NB4 (cell line): ENCODE measurements at regions not wholly inside any gene's neighbourhood (a gene's known extent, or its start where the extent isn't known, plus 50 kb on each side); places are given as distances from the start of the nearest gene placed in this dataset.

Source experiments
- DNase-seq: peaks from one replicate; pipeline ENCODE4 v3.0.0; 2010; ENCODE audit warnings: low read depth
- H3K4me3 ChIP-seq: one replicate; pipeline ENCODE4 v1.5.1; 2011; ENCODE audit warnings: mild to moderate bottlenecking, low read depth, low read length, moderate library complexity
- CTCF ChIP-seq: IDR thresholded peaks from one replicate; pipeline ENCODE4 v1.5.1; 2012; ENCODE audit warnings: low read depth, low read length
- MYC ChIP-seq: IDR thresholded peaks from 2 replicates; pipeline ENCODE4 v1.6.1; 2011; ENCODE audit warnings: low read depth, low read length
- POLR2A ChIP-seq: IDR thresholded peaks from 2 replicates; pipeline ENCODE4 v1.6.1; 2011; ENCODE audit warnings: mild to moderate bottlenecking; ENCODE audit not compliant: insufficient read length; ENCODE audit errors: extremely low read depth
- TF ChIP-seq, protein P1 (sequence below): IDR thresholded peaks from 2 replicates; pipeline ENCODE4 v1.6.1; 2011; ENCODE audit warnings: low read depth, low read length

GRCh38 chr1:234908571-234908970 is 220.1 kb downstream of the TOMM20 start:
- DNase-seq: no peak
- no peak for TF ChIP-seq POLR2A
- TF ChIP-seq, protein P1, sequence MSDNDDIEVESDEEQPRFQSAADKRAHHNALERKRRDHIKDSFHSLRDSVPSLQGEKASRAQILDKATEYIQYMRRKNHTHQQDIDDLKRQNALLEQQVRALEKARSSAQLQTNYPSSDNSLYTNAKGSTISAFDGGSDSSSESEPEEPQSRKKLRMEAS: no peak
- TF ChIP-seq MYC: no peak
- no peak for TF ChIP-seq CTCF
- H3K4me3 ChIP-seq: no peak overlapping the region

DNA sequence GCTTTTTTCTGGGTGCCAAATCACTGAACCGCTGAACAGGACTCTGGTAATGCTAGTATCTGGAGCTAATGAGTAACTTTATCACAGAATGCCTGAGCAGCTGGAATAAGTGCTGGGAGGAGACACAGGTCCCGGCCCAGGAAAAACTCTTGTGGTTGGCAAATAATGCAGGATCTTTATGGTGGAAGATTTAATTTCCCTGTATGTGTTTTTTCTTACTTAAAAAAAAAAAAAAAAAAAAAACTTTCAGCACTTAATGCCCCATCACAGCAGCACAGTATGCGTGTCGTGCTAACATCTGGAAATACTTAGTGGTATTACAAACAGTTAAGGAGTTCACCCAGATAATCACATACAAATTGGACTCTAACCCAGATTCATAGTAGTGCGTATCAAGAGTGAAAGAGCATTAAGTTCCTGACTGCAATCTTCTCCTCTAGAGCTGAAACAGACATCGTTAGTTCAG is 220.7 kb downstream of the TOMM20 start:
- H3K4me3 ChIP-seq: no peak overlapping the region
- no peak for DNase-seq
- no peak for TF ChIP-seq POLR2A

DNA sequence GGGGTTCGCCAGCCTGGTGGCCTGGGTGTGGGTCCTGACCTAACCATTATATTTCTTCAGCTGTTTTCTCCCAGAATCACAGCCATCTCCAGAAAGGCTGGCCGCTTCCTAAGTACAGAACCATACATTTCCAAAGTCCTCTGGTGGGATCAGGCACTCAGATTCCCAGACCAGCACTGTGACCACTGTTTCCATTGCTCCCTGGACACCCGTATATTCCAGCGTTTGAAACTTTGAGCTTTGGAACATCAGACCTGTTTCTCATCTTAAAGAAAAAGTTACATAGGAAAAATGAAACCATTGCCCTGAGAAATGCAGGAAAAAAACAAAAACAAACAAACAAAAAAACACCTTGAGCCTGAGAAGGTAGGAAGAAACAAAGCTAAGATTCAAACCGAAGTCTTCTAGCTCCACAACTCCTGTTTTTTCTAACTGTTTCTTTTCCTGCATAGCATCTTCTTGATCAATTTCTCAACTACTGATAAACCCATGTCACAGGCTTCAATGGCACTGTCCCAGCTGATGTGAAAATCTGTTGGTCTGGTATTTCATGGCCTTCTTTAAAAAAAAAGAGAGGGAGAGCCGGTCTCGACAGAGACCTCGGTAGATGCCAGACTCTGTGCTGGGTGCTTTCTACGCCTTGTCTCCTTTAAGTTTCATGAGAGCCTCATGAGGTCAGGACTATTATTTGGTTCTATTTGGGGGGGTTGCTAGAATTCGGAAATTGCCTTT is 221.3 kb downstream of the TOMM20 start:
- no peak overlapping the region for H3K4me3 ChIP-seq
- DNase-seq: no peak
- TF ChIP-seq MYC: no peak
- no peak for TF ChIP-seq POLR2A
- TF ChIP-seq, protein P1: no peak
- TF ChIP-seq CTCF: no peak

DNA sequence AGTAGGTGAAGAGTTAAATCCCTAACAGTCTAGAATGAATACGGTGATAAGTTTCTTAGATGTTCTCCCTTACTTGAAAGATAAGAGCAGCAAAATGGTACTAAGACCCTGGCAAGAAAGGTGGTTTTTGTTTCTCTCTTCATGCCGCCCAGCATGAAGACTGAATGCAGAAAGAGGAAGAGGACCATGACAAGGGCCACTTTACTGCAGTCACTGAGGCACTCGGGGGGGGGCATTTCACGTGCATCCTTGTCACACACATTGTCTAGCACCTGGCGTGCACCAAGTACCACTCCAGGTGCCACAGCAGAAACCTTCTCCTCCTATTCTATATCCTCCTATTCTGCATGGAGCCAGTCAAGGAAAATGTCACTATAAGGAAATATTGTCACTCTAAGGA is 222.0 kb downstream of the TOMM20 start:
- DNase-seq: no peak
- H3K4me3 ChIP-seq: no peak overlapping the region
- TF ChIP-seq CTCF: no peak
- no peak for TF ChIP-seq POLR2A
- TF ChIP-seq, protein P1: no peak
- TF ChIP-seq MYC: no peak

- TF ChIP-seq MYC: no peak
- TF ChIP-seq, protein P1: no peak
- no peak for TF ChIP-seq CTCF
- no peak for TF ChIP-seq POLR2A
- no peak overlapping the region for H3K4me3 ChIP-seq
- DNase-seq: no peak
These were observed 225.7 kb downstream of the TOMM20 start for GRCh38 chr1:234902774-234903547.

GRCh38 chr1:234901491-234902049 is 227.1 kb downstream of the TOMM20 start:
- H3K4me3 ChIP-seq: no peak overlapping the region
- no peak for TF ChIP-seq MYC
- TF ChIP-seq, protein P1: no peak
- no peak for TF ChIP-seq CTCF
- no peak for DNase-seq
